SK-N-SH (cell line): ENCODE measurements at regions not wholly inside any gene's neighbourhood (a gene's known extent, or its start where the extent isn't known, plus 50 kb on each side); places are given as distances from the start of the nearest gene placed in this dataset.

Experiments used
- ELF1 ChIP-seq: IDR thresholded peaks from 2 replicates; pipeline ENCODE4 v1.4.0; 2012
- EP300 ChIP-seq, 2 experiments: IDR thresholded peaks; 2 replicates each; pipeline versions ENCODE4 v1.4.0 to v1.6.1; 2012; ENCODE audit warnings: borderline replicate concordance in 1 of 2, low read depth in 1 of 2, low read length in 1 of 2
- EZH2phosphoT487 ChIP-seq: fragments of 200-600 bp; sonication (generic); IDR thresholded peaks from 2 replicates; pipeline ENCODE4 v1.6.1; 2017; ENCODE audit warnings: low read depth, mixed run types, mild to moderate bottlenecking, antibody characterized with exemption, moderate library complexity, borderline replicate concordance
- FOXM1 ChIP-seq: IDR thresholded peaks from 2 replicates; pipeline ENCODE4 v1.4.0; 2012; ENCODE audit warnings: low read depth, mild to moderate bottlenecking
- GABPA ChIP-seq: IDR thresholded peaks from 2 replicates; pipeline ENCODE4 v1.4.0; 2012; ENCODE audit warnings: low read depth, mild to moderate bottlenecking
- MXI1 ChIP-seq: IDR thresholded peaks from 2 replicates; pipeline ENCODE4 v1.6.1; 2012; ENCODE audit warnings: mild to moderate bottlenecking, low read depth, low read length, improper control_type of control experiment
- POLR2AphosphoS5 ChIP-seq: IDR thresholded peaks from 2 replicates; pipeline ENCODE4 v1.6.1; 2012; ENCODE audit warnings: low read depth, low read length
- RCOR1 ChIP-seq: fragments of 150-350 bp; IDR thresholded peaks from 2 replicates; pipeline ENCODE4 v1.6.1; 2017; ENCODE audit warnings: antibody characterized with exemption, low read length
- TAF1 ChIP-seq: IDR thresholded peaks from 2 replicates; pipeline ENCODE4 v1.6.1; 2012; ENCODE audit warnings: low read depth, mild to moderate bottlenecking, low read length, moderate library complexity, borderline replicate concordance
- TEAD4 ChIP-seq: IDR thresholded peaks from 2 replicates; pipeline ENCODE4 v1.4.0; 2012; ENCODE audit warnings: mild to moderate bottlenecking, borderline replicate concordance; ENCODE audit not compliant: insufficient read depth
- TF ChIP-seq, protein P1 (sequence below): fragments of 200-600 bp; sonication (generic); IDR thresholded peaks from 2 replicates; pipeline ENCODE4 v1.6.1; 2017; ENCODE audit warnings: antibody characterized with exemption, mild to moderate bottlenecking, moderate library complexity
- TF ChIP-seq, protein P2 (sequence below): IDR thresholded peaks from 2 replicates; pipeline ENCODE4 v1.6.1; 2012; ENCODE audit warnings: mild to moderate bottlenecking, low read depth, low read length, moderate library complexity

DNA sequence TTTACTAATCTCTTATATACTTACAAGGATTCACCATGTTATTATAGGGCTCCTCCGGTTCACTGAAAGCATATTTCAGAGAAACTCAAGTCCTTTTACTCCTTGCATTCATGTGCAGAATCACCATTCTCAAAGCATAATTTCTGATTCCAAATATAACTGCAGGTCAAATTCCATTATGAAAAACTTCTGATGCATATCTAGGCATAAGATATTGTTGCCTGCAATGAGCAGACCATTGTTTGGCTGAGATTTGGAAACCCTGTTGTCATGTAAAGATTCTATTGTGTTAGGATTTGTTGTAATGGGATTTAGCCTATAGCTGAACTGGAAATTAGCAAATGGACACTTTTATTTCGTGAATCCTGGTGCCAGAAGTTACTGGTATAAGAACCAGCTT is 69.5 kb upstream of the PRICKLE2 start:
- TF ChIP-seq POLR2AphosphoS5 = no peak
- TF ChIP-seq, protein P1, sequence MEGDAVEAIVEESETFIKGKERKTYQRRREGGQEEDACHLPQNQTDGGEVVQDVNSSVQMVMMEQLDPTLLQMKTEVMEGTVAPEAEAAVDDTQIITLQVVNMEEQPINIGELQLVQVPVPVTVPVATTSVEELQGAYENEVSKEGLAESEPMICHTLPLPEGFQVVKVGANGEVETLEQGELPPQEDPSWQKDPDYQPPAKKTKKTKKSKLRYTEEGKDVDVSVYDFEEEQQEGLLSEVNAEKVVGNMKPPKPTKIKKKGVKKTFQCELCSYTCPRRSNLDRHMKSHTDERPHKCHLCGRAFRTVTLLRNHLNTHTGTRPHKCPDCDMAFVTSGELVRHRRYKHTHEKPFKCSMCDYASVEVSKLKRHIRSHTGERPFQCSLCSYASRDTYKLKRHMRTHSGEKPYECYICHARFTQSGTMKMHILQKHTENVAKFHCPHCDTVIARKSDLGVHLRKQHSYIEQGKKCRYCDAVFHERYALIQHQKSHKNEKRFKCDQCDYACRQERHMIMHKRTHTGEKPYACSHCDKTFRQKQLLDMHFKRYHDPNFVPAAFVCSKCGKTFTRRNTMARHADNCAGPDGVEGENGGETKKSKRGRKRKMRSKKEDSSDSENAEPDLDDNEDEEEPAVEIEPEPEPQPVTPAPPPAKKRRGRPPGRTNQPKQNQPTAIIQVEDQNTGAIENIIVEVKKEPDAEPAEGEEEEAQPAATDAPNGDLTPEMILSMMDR = no peak
- TF ChIP-seq GABPA = no peak
- TF ChIP-seq, protein P2, sequence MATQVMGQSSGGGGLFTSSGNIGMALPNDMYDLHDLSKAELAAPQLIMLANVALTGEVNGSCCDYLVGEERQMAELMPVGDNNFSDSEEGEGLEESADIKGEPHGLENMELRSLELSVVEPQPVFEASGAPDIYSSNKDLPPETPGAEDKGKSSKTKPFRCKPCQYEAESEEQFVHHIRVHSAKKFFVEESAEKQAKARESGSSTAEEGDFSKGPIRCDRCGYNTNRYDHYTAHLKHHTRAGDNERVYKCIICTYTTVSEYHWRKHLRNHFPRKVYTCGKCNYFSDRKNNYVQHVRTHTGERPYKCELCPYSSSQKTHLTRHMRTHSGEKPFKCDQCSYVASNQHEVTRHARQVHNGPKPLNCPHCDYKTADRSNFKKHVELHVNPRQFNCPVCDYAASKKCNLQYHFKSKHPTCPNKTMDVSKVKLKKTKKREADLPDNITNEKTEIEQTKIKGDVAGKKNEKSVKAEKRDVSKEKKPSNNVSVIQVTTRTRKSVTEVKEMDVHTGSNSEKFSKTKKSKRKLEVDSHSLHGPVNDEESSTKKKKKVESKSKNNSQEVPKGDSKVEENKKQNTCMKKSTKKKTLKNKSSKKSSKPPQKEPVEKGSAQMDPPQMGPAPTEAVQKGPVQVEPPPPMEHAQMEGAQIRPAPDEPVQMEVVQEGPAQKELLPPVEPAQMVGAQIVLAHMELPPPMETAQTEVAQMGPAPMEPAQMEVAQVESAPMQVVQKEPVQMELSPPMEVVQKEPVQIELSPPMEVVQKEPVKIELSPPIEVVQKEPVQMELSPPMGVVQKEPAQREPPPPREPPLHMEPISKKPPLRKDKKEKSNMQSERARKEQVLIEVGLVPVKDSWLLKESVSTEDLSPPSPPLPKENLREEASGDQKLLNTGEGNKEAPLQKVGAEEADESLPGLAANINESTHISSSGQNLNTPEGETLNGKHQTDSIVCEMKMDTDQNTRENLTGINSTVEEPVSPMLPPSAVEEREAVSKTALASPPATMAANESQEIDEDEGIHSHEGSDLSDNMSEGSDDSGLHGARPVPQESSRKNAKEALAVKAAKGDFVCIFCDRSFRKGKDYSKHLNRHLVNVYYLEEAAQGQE = no peak
- TF ChIP-seq EZH2phosphoT487 = no peak
- TF ChIP-seq EP300 (IDR thresholded peaks at IDR 0.05; ENCODE audit: borderline replicate concordance in 1 of 2, low read depth in 1 of 2, low read length in 1 of 2) = no peak
- TF ChIP-seq ELF1 = no peak
- TF ChIP-seq RCOR1 = no peak
- TF ChIP-seq TAF1 = no peak
- TF ChIP-seq MXI1 = no peak
- no peak for TF ChIP-seq FOXM1
- no peak for TF ChIP-seq TEAD4
